Liver (tissue), 3 donors: ENCODE measurements at regions not wholly inside any gene's neighbourhood (a gene's known extent, or its start where the extent isn't known, plus 50 kb on each side); places are given as distances from the start of the nearest gene placed in this dataset.

ENCODE experiments used
- CTCF ChIP-seq: fragments of 150-350 bp; IDR thresholded peaks from 2 replicates; pipeline ENCODE4 v1.5.1; 2017; ENCODE audit warnings: improper control_type of control experiment, low read depth, low read length; ENCODE audit not compliant: missing input control
- GABPA ChIP-seq, 2 donors: IDR thresholded peaks in 1 of 2; conservative IDR thresholded peaks in 1 of 2; 2 replicates each; pipeline ENCODE4 v1.6.1; 2016; ENCODE audit warnings: antibody characterized with exemption in 2 of 2, mild to moderate bottlenecking in 1 of 2, moderate library complexity in 1 of 2
- TAF1 ChIP-seq: conservative IDR thresholded peaks from 2 replicates; pipeline ENCODE4 v1.6.1; 2016; ENCODE audit warnings: antibody characterized with exemption, mild to moderate bottlenecking
- TF ChIP-seq, protein P1 (sequence below): IDR thresholded peaks from 2 replicates; pipeline ENCODE4 v1.6.1; 2016; ENCODE audit warnings: antibody characterized with exemption, mild to moderate bottlenecking
- donor health status: healthy.
- donor health status: healthy.

DNA sequence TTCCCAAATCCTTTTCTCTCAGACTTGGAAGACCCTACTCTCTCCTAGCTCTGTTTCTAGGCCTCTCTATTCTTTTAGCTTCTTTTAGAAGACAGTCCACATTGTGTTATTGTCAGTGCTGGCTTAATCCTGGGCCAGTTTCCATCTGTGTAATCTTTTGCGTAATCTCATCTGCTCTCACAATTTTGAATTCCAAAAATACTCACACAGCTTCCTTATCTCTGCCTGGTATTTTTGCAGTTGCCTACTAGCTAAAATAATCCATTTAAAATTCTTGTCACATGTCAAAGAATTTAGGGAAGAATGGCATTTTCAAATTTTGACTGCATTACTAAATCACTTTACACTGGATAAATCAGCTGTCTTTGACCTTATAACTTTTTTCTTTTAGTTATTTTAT is 200.6 kb upstream of the MEX3C start:
- TF ChIP-seq CTCF (no peak), TAF1 (no peak), GABPA (IDR thresholded peaks at IDR 0.05 in 1 of 2, conservative IDR thresholded peaks at IDR 0.05 in 1 of 2) (no peak)
- TF ChIP-seq, protein P1, sequence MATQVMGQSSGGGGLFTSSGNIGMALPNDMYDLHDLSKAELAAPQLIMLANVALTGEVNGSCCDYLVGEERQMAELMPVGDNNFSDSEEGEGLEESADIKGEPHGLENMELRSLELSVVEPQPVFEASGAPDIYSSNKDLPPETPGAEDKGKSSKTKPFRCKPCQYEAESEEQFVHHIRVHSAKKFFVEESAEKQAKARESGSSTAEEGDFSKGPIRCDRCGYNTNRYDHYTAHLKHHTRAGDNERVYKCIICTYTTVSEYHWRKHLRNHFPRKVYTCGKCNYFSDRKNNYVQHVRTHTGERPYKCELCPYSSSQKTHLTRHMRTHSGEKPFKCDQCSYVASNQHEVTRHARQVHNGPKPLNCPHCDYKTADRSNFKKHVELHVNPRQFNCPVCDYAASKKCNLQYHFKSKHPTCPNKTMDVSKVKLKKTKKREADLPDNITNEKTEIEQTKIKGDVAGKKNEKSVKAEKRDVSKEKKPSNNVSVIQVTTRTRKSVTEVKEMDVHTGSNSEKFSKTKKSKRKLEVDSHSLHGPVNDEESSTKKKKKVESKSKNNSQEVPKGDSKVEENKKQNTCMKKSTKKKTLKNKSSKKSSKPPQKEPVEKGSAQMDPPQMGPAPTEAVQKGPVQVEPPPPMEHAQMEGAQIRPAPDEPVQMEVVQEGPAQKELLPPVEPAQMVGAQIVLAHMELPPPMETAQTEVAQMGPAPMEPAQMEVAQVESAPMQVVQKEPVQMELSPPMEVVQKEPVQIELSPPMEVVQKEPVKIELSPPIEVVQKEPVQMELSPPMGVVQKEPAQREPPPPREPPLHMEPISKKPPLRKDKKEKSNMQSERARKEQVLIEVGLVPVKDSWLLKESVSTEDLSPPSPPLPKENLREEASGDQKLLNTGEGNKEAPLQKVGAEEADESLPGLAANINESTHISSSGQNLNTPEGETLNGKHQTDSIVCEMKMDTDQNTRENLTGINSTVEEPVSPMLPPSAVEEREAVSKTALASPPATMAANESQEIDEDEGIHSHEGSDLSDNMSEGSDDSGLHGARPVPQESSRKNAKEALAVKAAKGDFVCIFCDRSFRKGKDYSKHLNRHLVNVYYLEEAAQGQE, result no peak
